GM12878 (cell line): ENCODE measurements at regions not wholly inside any gene's neighbourhood (a gene's known extent, or its start where the extent isn't known, plus 50 kb on each side); places are given as distances from the start of the nearest gene placed in this dataset.
"Not testable (repeated sequence)": the region's sequence is repeated elsewhere in the genome, so short reads cannot be mapped to it uniquely, and the experiment has no call there.

Experiments
- CBX3 ChIP-seq: fragments of 200-600 bp; sonication (generic); IDR thresholded peaks from 2 replicates; pipeline ENCODE4 v1.6.1; 2016; ENCODE audit warnings: low read depth, borderline replicate concordance
- CBX5 ChIP-seq: sonication (generic); IDR thresholded peaks from 2 replicates; pipeline ENCODE4 v1.6.1; 2016; ENCODE audit warnings: low read depth, moderate library complexity, mild to moderate bottlenecking, inconsistent platforms
- HDGF ChIP-seq: fragments of 450-650 bp; IDR thresholded peaks from 2 replicates; pipeline ENCODE4 v1.6.1; 2016; ENCODE audit warnings: antibody characterized with exemption
- RCOR1 ChIP-seq: conservative IDR thresholded peaks from 2 replicates; pipeline ENCODE4 v1.6.1; 2012; ENCODE audit warnings: low read depth, low read length, improper control_type of control experiment
- TAF1 ChIP-seq: IDR thresholded peaks from 2 replicates; pipeline ENCODE4 v1.6.1; 2011; ENCODE audit warnings: mild to moderate bottlenecking, low read depth, low read length, borderline replicate concordance
- YY1 ChIP-seq: IDR thresholded peaks from 2 replicates; pipeline ENCODE4 v1.6.1; 2011; ENCODE audit warnings: low read depth, mild to moderate bottlenecking, low read length
- TF ChIP-seq, protein P1 (sequence below), 3 experiments: IDR thresholded peaks in 2 of 3; conservative IDR thresholded peaks in 1 of 3; 2 replicates each; pipeline ENCODE4 v1.5.1; 2011; ENCODE audit warnings: low read depth in 3 of 3, low read length in 3 of 3, mild to moderate bottlenecking in 3 of 3, control low read depth in 2 of 3, moderate library complexity in 2 of 3, inconsistent platforms in 1 of 3, mixed read lengths in 1 of 3; ENCODE audit not compliant: control insufficient read depth in 2 of 3, insufficient read depth in 1 of 3; ENCODE audit errors: extremely low read depth in 1 of 3
- TF ChIP-seq, protein P2 (sequence below): IDR thresholded peaks from 2 replicates; pipeline ENCODE4 v1.6.1; 2012; ENCODE audit warnings: low read depth, low read length, improper control_type of control experiment

DNA sequence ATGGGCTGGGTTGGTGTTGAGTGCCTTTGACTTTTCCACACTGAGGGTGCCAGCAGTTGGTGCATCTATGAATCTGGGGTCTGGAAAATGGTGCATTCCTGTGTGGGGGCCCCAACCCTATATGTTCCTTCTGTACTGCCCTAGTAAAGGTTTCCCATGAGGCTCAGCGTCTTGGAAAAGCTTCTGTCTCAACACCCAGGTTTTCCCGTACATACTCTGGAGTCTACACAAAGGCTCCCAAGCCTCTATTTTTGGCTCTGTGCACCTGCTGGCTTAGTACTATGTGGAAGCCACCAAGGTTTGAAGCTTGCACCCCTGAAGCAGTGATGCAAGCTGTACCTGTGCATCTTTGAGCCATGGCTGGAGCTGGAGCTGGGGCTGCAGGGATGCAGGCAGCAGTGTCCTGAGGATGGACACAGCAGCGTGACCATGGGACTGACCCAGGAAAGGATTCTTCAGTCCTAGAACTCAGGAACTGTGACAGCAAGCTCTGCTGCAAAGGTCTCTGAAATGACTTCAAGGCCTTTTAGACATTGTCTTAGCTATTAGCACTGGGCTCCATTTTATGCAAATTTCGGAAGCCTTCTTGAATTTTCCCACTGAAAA lies 282.7 kb downstream of the POTED start:
- TF ChIP-seq, protein P1, sequence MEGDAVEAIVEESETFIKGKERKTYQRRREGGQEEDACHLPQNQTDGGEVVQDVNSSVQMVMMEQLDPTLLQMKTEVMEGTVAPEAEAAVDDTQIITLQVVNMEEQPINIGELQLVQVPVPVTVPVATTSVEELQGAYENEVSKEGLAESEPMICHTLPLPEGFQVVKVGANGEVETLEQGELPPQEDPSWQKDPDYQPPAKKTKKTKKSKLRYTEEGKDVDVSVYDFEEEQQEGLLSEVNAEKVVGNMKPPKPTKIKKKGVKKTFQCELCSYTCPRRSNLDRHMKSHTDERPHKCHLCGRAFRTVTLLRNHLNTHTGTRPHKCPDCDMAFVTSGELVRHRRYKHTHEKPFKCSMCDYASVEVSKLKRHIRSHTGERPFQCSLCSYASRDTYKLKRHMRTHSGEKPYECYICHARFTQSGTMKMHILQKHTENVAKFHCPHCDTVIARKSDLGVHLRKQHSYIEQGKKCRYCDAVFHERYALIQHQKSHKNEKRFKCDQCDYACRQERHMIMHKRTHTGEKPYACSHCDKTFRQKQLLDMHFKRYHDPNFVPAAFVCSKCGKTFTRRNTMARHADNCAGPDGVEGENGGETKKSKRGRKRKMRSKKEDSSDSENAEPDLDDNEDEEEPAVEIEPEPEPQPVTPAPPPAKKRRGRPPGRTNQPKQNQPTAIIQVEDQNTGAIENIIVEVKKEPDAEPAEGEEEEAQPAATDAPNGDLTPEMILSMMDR (IDR thresholded peaks at IDR 0.05 in 2 of 3, conservative IDR thresholded peaks at IDR 0.05 in 1 of 3; ENCODE audit: control insufficient read depth in 2 of 3, extremely low read depth in 1 of 3, insufficient read depth in 1 of 3, low read depth in 3 of 3, low read length in 3 of 3), result not testable (repeated sequence)
- not testable (repeated sequence) for TF ChIP-seq YY1, TAF1, HDGF, CBX3, RCOR1, CBX5
- TF ChIP-seq, protein P2, sequence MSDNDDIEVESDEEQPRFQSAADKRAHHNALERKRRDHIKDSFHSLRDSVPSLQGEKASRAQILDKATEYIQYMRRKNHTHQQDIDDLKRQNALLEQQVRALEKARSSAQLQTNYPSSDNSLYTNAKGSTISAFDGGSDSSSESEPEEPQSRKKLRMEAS, result not testable (repeated sequence)
